Neutrophil (primary cell): ENCODE measurements at regions not wholly inside any gene's neighbourhood (a gene's known extent, or its start where the extent isn't known, plus 50 kb on each side); places are given as distances from the start of the nearest gene placed in this dataset.
A peak's percentile ranks its signal among the peaks of the same experiment; 100 is the strongest.

Experiments used
- H3K27ac ChIP-seq: fragments of 200-600 bp; sonication (generic); 2 replicates; pipeline ENCODE4 v1.5.1; 2016; ENCODE audit warnings: mild to moderate bottlenecking, moderate library complexity
- H3K27me3 ChIP-seq: fragments of 200-600 bp; sonication (generic); 2 replicates; pipeline ENCODE4 v1.6.0; 2016; ENCODE audit warnings: mild to moderate bottlenecking
- H3K36me3 ChIP-seq: fragments of 200-600 bp; sonication (generic); 2 replicates; pipeline ENCODE4 v1.5.1; 2017
- H3K4me1 ChIP-seq, 2 experiments: fragments of 200-600 bp in 1 of 2; sonication (generic) in 1 of 2; 1 replicate in 1 of 2; 2 replicates in 1 of 2; pipeline versions ENCODE4 v1.5.1 to v1.6.1; 2013 to 2016; ENCODE audit warnings: low read depth in 1 of 2, low read length in 1 of 2, mild to moderate bottlenecking in 1 of 2, moderate library complexity in 1 of 2; ENCODE audit not compliant: control insufficient read depth in 1 of 2, insufficient read depth in 1 of 2
- H3K4me3 ChIP-seq, 2 experiments: fragments of 200-600 bp in 1 of 2; sonication (generic) in 1 of 2; 1 replicate in 1 of 2; 2 replicates in 1 of 2; pipeline ENCODE4 v1.5.1; 2013 to 2016; ENCODE audit warnings: low read depth in 1 of 2, low read length in 1 of 2, mild to moderate bottlenecking in 1 of 2, moderate library complexity in 1 of 2
- H3K9me3 ChIP-seq: fragments of 200-600 bp; sonication (generic); 2 replicates; pipeline ENCODE4 v1.5.1; 2016
- TF ChIP-seq, protein P1 (sequence below): fragments of 200-600 bp; sonication (generic); IDR thresholded peaks from 2 replicates; pipeline ENCODE4 v1.5.1; 2016; ENCODE audit warnings: antibody characterized with exemption

DNA sequence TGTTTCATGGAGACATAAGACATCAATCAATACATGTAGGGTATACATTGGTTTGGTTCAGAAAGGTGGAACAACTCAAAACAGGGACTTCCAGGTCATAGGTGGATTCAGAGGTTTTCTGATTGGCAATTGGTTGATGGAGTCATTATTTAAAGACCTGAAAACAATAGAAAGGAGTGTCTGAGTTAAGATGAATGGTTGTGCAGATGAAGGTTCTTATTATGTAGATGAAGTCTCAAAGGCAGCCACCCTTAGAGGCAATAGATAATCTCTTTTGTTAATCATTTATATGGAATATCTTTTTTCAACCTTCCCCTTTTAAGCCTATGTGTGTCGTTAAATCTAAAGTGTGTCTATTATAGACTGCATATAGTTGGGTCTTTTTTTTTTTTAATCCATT lies 67.8 kb upstream of the LYPLAL1 start:
- Histone ChIP-seq H3K4me1 (no peaks in the 10 kb centered on the region), H3K27me3 (no peaks in the 10 kb centered on the region)
- TF ChIP-seq, protein P1, sequence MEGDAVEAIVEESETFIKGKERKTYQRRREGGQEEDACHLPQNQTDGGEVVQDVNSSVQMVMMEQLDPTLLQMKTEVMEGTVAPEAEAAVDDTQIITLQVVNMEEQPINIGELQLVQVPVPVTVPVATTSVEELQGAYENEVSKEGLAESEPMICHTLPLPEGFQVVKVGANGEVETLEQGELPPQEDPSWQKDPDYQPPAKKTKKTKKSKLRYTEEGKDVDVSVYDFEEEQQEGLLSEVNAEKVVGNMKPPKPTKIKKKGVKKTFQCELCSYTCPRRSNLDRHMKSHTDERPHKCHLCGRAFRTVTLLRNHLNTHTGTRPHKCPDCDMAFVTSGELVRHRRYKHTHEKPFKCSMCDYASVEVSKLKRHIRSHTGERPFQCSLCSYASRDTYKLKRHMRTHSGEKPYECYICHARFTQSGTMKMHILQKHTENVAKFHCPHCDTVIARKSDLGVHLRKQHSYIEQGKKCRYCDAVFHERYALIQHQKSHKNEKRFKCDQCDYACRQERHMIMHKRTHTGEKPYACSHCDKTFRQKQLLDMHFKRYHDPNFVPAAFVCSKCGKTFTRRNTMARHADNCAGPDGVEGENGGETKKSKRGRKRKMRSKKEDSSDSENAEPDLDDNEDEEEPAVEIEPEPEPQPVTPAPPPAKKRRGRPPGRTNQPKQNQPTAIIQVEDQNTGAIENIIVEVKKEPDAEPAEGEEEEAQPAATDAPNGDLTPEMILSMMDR, result no peak

DNA sequence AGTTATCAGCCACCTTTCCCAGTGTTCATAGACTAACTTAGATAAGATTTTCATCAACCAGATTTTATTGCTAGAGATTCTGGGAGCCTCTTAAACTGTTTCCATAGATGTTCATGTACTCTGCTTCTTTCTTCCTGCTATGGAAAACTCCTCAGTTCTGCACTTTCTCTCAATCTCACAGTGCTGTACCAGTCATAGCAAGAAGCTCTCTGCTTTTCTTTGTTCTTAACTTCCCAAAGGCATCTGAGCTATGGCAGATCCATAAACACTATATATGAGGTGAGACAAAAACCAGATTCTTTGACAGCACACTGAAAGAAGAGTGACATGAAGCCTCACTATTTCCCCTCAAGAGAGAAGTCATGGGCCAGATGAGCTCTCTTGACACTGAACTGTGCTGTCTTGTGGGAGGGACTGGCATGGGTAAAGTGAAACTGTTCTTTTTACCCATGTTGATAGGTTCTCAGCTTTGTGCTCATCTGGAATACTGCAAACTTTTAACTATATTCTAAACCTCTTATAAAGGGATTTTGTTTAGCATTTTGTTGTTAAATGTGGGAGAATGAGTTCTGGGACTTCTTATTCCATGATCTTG lies 64.2 kb upstream of the LYPLAL1 start:
- no peaks in the 10 kb centered on the region for H3K36me3 ChIP-seq

More for the DNA sequence above, 67.8 kb upstream of the LYPLAL1 start:
- no peaks in the 10 kb centered on the region for H3K9me3 ChIP-seq
- no peaks in the 10 kb centered on the region for H3K36me3 ChIP-seq
- H3K4me3 ChIP-seq, result no peak overlapping the region
- H3K27ac ChIP-seq, result no peak overlapping the region

DNA sequence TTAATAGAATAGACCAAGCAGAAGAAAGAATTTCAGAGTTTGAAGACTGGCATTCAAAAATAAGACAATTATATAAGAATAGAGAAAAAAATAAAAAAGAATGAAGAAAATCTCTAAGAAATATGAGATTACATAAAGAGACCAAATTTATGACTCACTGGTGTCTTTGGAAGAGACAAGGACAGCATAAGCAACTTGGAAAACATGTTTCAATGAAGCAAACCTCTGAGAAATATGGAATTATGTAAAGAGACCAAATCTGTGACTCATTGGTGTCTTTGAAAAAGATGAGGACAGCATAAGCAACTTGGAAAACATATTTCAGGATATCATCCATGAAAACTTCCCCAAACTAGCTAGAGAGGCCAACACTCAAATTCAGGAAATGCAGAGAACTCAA lies 60.4 kb upstream of the LYPLAL1 start:
- H3K9me3 ChIP-seq, result no peaks in the 10 kb centered on the region
- H3K36me3 ChIP-seq, result no peaks in the 10 kb centered on the region
- H3K27me3 ChIP-seq, result no peaks in the 10 kb centered on the region
- no peak overlapping the region for H3K27ac ChIP-seq
- H3K4me3 ChIP-seq, result no peak overlapping the region
- TF ChIP-seq, protein P1, result no peak
- no peaks in the 10 kb centered on the region for H3K4me1 ChIP-seq

More for the DNA sequence above, 64.2 kb upstream of the LYPLAL1 start:
- no peak overlapping the region for H3K4me3 ChIP-seq
- no peaks in the 10 kb centered on the region for H3K27me3 ChIP-seq
- TF ChIP-seq, protein P1, result no peak
- H3K9me3 ChIP-seq, result no peaks in the 10 kb centered on the region
- H3K4me1 ChIP-seq, result no peaks in the 10 kb centered on the region
- H3K27ac ChIP-seq, result no peak overlapping the region

DNA sequence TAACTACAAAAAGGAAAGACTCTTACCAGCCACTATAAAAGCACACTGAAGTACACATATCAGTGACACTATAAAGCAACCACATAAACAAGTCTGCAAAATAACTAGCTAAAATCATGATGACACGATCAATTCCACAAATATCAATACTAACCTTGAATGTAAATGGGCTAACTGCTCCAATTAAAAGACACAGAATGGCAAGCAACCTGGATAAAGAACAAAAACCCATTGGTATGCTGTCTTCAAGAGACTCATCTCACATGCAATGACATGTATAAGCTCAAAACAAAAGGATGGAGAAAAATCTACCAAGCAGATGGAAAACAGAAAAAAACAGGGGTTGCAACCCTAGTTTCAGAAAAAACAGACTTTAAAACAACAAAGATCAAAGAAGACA lies 59.7 kb upstream of the LYPLAL1 start:
- no peaks in the 10 kb centered on the region for H3K27me3 ChIP-seq
- H3K4me3 ChIP-seq, result no peak overlapping the region
- H3K4me1 ChIP-seq, result no peaks in the 10 kb centered on the region
- no peaks in the 10 kb centered on the region for H3K9me3 ChIP-seq
- TF ChIP-seq, protein P1, result no peak
- H3K36me3 ChIP-seq, result no peaks in the 10 kb centered on the region
- no peak overlapping the region for H3K27ac ChIP-seq

DNA sequence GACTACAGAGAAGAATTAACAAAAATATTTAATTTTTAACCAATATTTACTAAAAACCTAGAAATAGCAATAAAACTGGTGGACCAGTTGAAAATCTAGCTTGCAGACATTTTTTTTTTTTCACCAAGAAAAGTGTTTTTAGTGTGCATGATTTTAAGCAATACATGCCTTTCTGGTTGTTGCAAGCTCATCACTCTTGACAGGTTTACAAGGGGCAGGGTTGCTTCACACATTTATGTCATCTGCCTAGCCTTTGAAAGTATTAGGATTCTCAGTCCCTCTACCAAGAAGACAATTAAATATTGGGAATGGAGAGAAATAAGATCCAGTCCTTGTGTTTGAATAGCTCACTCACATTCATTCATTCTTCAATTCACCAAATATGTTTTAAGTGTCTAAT lies 53.8 kb upstream of the LYPLAL1 start:
- H3K27me3 ChIP-seq, result no peaks in the 10 kb centered on the region

More for the DNA sequence above, 53.8 kb upstream of the LYPLAL1 start:
- no peaks in the 10 kb centered on the region for H3K9me3 ChIP-seq
- no peaks in the 10 kb centered on the region for H3K36me3 ChIP-seq
- no peak overlapping the region for H3K4me3 ChIP-seq
- H3K4me1 ChIP-seq, result peaks cover 12 to 23% of the 10 kb centered on the region in 2 experiments
- H3K27ac ChIP-seq, result peak overlapping the region; percentile 57
- TF ChIP-seq, protein P1, result no peak
